Erythroblast (primary cell): ENCODE measurements at regions not wholly inside any gene's neighbourhood (a gene's known extent, or its start where the extent isn't known, plus 50 kb on each side); places are given as distances from the start of the nearest gene placed in this dataset.

Experiments
- GATA1 ChIP-seq: IDR thresholded peaks from 2 replicates; pipeline ENCODE4 v1.6.1; 2011; ENCODE audit warnings: low read depth, mild to moderate bottlenecking, control low read depth, low read length, moderate library complexity
- POLR2A ChIP-seq: IDR thresholded peaks from 2 replicates; pipeline ENCODE4 v1.6.1; 2011; ENCODE audit warnings: mild to moderate bottlenecking, low read length

- TF ChIP-seq GATA1 (no peak), POLR2A (no peak)
These were observed 52.0 kb upstream of the SDK2 start for GRCh38 chr17:73696251-73696650.
